HCT116 (cell line): ENCODE measurements at regions not wholly inside any gene's neighbourhood (a gene's known extent, or its start where the extent isn't known, plus 50 kb on each side); places are given as distances from the start of the nearest gene placed in this dataset.

Source experiments
- ATAC-seq: fragments of 200-7000 bp; cut with Tn5 transposase; 2 replicates; pipeline ENCODE4 v1.9.1; 2020; ENCODE audit warnings: mild to moderate bottlenecking, moderate library complexity
- BruUV-seq: library from RNA; stranded (reverse); fragments of 400-500 nt; replicated peaks from 2 replicates; lab custom pipeline; 2021; lab: Mats Ljungman, UMichigan
- CTCF ChIA-PET: fragments of 300-600 bp; sonication (Branson Sonifier 250); formaldehyde crosslinking; loops from one replicate; lab custom pipeline; 2021; ENCODE audit warnings: antibody characterized with exemption; lab: Charles Lee
- POLR2A ChIA-PET: fragments of 300-600, 350-600 bp; sonication (Branson Sonifier 250); formaldehyde crosslinking; loops from one replicate; lab custom pipeline; 2021; ENCODE audit warnings: antibody characterized with exemption; lab: Charles Lee
- RAD21 ChIA-PET, 2 experiments: fragments of 300-600 bp; sonication (Branson Sonifier 250); formaldehyde crosslinking; loops; one replicate each; lab custom pipeline; 2023; ENCODE audit warnings: low total read pairs in 2 of 2; ENCODE audit not compliant: uncharacterized antibody in 2 of 2, unreplicated experiment in 2 of 2, low non-redundant PET in 1 of 2; lab: Charles Lee
- DNase-seq: peaks from one replicate; pipeline ENCODE4 v3.0.0-alpha.2; 2010; ENCODE audit warnings: low read depth, low spot score
- H2AFZ ChIP-seq: fragments of 200-600 bp; shearing (Covaris generic), sonication (generic); 2 replicates; pipeline ENCODE4 v1.6.1; 2017; ENCODE audit warnings: low read depth, mixed run types, mixed read lengths, antibody characterized with exemption, low read length; ENCODE audit not compliant: poor library complexity, severe bottlenecking
- H3K27ac ChIP-seq: 2 replicates; pipeline ENCODE4 v1.5.1; 2012; ENCODE audit warnings: low read depth, low read length
- H3K27me3 ChIP-seq: fragments of 200-600 bp; sonication (generic); 2 replicates; pipeline ENCODE4 v1.6.1; 2016; ENCODE audit warnings: mixed run types, low read length, mixed read lengths; ENCODE audit not compliant: insufficient read depth
- H3K36me3 ChIP-seq, 2 experiments: fragments of 200-500 bp in 1 of 2; fragments of 200-600 bp in 1 of 2; sonication (Bioruptor generic) in 1 of 2; sonication (generic) in 1 of 2; 2 replicates each; pipeline versions ENCODE4 v1.5.1 to v1.6.1; 2014 to 2016; ENCODE audit warnings: low read length in 2 of 2, inconsistent platforms in 1 of 2, mixed read lengths in 1 of 2, mixed run types in 1 of 2; ENCODE audit not compliant: insufficient read depth in 2 of 2, control insufficient read depth in 1 of 2
- H3K4me1 ChIP-seq, 2 experiments: fragments of 200-600 bp in 1 of 2; sonication (generic) in 1 of 2; 2 replicates each; pipeline versions ENCODE4 v1.5.1 to v1.6.1; 2012 to 2017; ENCODE audit warnings: low read length in 2 of 2, inconsistent platforms in 1 of 2, mild to moderate bottlenecking in 1 of 2, mixed read lengths in 1 of 2, mixed run types in 1 of 2, moderate library complexity in 1 of 2; ENCODE audit not compliant: insufficient read depth in 2 of 2, control insufficient read depth in 1 of 2
- H3K4me2 ChIP-seq: fragments of 200-600 bp; sonication (generic); 2 replicates; pipeline ENCODE4 v1.6.1; 2017; ENCODE audit warnings: mixed run types, low read length, mixed read lengths
- H3K4me3 ChIP-seq, 2 experiments: fragments of 200-600 bp in 1 of 2; sonication (generic) in 1 of 2; replicated peaks in 1 of 2; 2 replicates each; pipeline ENCODE4 v1.5.1; 2011 to 2016; ENCODE audit warnings: low read length in 2 of 2, control low read depth in 1 of 2, low read depth in 1 of 2, mild to moderate bottlenecking in 1 of 2, mixed read lengths in 1 of 2, mixed run types in 1 of 2
- H3K79me2 ChIP-seq: fragments of 200-600 bp; sonication (generic); 2 replicates; pipeline ENCODE4 v1.6.1; 2017; ENCODE audit warnings: mild to moderate bottlenecking, mixed run types, low read length, moderate library complexity, mixed read lengths; ENCODE audit not compliant: insufficient read depth
- H3K9ac ChIP-seq: fragments of 200-600 bp; sonication (generic); 2 replicates; pipeline ENCODE4 v1.6.1; 2016; ENCODE audit warnings: low read length, mixed read lengths
- H3K9me2 ChIP-seq: fragments of 200-600 bp; sonication (generic), shearing (Covaris generic); 2 replicates; pipeline ENCODE4 v1.6.1; 2017; ENCODE audit warnings: mixed run types, mild to moderate bottlenecking, moderate library complexity; ENCODE audit not compliant: insufficient read depth
- H3K9me3 ChIP-seq, 2 experiments: fragments of 200-500 bp in 1 of 2; fragments of 200-600 bp in 1 of 2; sonication (Bioruptor generic) in 1 of 2; sonication (generic) in 1 of 2; 2 replicates each; pipeline ENCODE4 v1.6.1; 2014 to 2017; ENCODE audit warnings: low read length in 2 of 2, mixed read lengths in 2 of 2, inconsistent platforms in 1 of 2, low read depth in 1 of 2, mild to moderate bottlenecking in 1 of 2, mixed run types in 1 of 2, moderate library complexity in 1 of 2; ENCODE audit not compliant: control insufficient read depth in 1 of 2, insufficient read depth in 1 of 2
- H4K20me1 ChIP-seq: fragments of 200-600 bp; sonication (generic), shearing (Covaris generic); 2 replicates; pipeline ENCODE4 v1.6.1; 2017; ENCODE audit warnings: mixed run types, mild to moderate bottlenecking, moderate library complexity; ENCODE audit not compliant: insufficient read depth
- CEBPB ChIP-seq: IDR thresholded peaks from 2 replicates; pipeline ENCODE4 v1.6.1; 2012; ENCODE audit warnings: low read depth
- CTCF ChIP-seq, 3 experiments: fragments of 200-600 bp in 1 of 3; sonication (generic) in 1 of 3; IDR thresholded peaks in 2 of 3; conservative IDR thresholded peaks in 1 of 3; 2 replicates each; pipeline ENCODE4 v1.5.1; 2012 to 2017; ENCODE audit warnings: low read depth in 2 of 3, low read length in 2 of 3, antibody characterized with exemption in 1 of 3, borderline replicate concordance in 1 of 3, control low read depth in 1 of 3, mild to moderate bottlenecking in 1 of 3, mixed read lengths in 1 of 3, mixed run types in 1 of 3, moderate library complexity in 1 of 3; ENCODE audit not compliant: insufficient read depth in 1 of 3
- EGR1 ChIP-seq: IDR thresholded peaks from 2 replicates; pipeline ENCODE4 v1.6.1; 2012; ENCODE audit warnings: low read depth
- ELF1 ChIP-seq: IDR thresholded peaks from 2 replicates; pipeline ENCODE4 v1.6.1; 2012; ENCODE audit warnings: low read depth, borderline replicate concordance
- FOSL1 ChIP-seq: IDR thresholded peaks from 2 replicates; pipeline ENCODE4 v1.6.1; 2012; ENCODE audit warnings: low read depth
- JUND ChIP-seq: IDR thresholded peaks from 2 replicates; pipeline ENCODE4 v1.6.1; 2012
- POLR2AphosphoS5 ChIP-seq: IDR thresholded peaks from 2 replicates; pipeline ENCODE4 v1.6.1; 2011; ENCODE audit warnings: mild to moderate bottlenecking, low read depth, low read length, moderate library complexity
- RAD21 ChIP-seq: IDR thresholded peaks from 2 replicates; pipeline ENCODE4 v1.6.1; 2012; ENCODE audit warnings: low read depth, mild to moderate bottlenecking
- SIN3A ChIP-seq: IDR thresholded peaks from 2 replicates; pipeline ENCODE4 v1.6.1; 2012; ENCODE audit warnings: low read depth
- TCF7L2 ChIP-seq: IDR thresholded peaks from 2 replicates; pipeline ENCODE4 v1.7.0; 2011; ENCODE audit warnings: borderline replicate concordance, inconsistent platforms; ENCODE audit not compliant: insufficient read depth, insufficient read length; ENCODE audit errors: extremely low read depth
- YY1 ChIP-seq: IDR thresholded peaks from 2 replicates; pipeline ENCODE4 v1.6.1; 2011; ENCODE audit warnings: low read length, low read depth, moderate library complexity, mild to moderate bottlenecking; ENCODE audit not compliant: insufficient replicate concordance; ENCODE audit errors: extremely low read depth
- ZBTB33 ChIP-seq: IDR thresholded peaks from 2 replicates; pipeline ENCODE4 v1.6.1; 2011; ENCODE audit warnings: mild to moderate bottlenecking, low read length, moderate library complexity; ENCODE audit not compliant: insufficient replicate concordance; ENCODE audit errors: extremely low read depth
- ZFX ChIP-seq: fragments of 450-650 bp; IDR thresholded peaks from 2 replicates; pipeline ENCODE4 v1.6.1; 2017
- intact Hi-C: fragments of 100-400 bp; cut with micrococcal nuclease; formaldehyde crosslinking; loops from 2 replicates; pipeline ENCODE4 v1.10.0; 2022

GRCh38 chr18:34598120-34598635, 111.9 kb upstream of the DTNA start:
- CTCF ChIA-PET, result interaction anchor here (1.2 kb wide), 1 partner anchor 190 kb away, joined by 3 read pairs; no protein-coding TSS in a partner anchor

More at GRCh38 chr18:34598120-34598635, 111.9 kb upstream of the DTNA start:
- ATAC-seq (no peak), DNase-seq (no peak)
- H3K27me3 ChIP-seq, result 0 out of 2 replicates have a peak, but pooled peaks cover 3% of the 10 kb centered on the region
- BruUV-seq, result no TSS peak
- RAD21 ChIA-PET, result interaction anchor here in 1 of 2 experiments (0.6 kb wide), 1 partner anchor 223 kb away, joined by 3 read pairs; no protein-coding TSS in a partner anchor
- POLR2A ChIA-PET, result no interaction called here
- no peak for TF ChIP-seq SIN3A
- no peak for TF ChIP-seq RAD21
- no peak for TF ChIP-seq POLR2AphosphoS5
- TF ChIP-seq ZBTB33, result no peak
- no peak for TF ChIP-seq ELF1
- no peak for TF ChIP-seq FOSL1
- no peak for TF ChIP-seq CTCF (IDR thresholded peaks at IDR 0.05 in 2 of 3, conservative IDR thresholded peaks at IDR 0.05 in 1 of 3; ENCODE audit: borderline replicate concordance in 1 of 3, insufficient read depth in 1 of 3, low read depth in 2 of 3, low read length in 2 of 3)
- TF ChIP-seq ZFX, result no peak
- no peak for TF ChIP-seq CEBPB
- no peak for TF ChIP-seq YY1
- no peak for TF ChIP-seq EGR1
- TF ChIP-seq JUND, result no peak
- no peak for TF ChIP-seq TCF7L2
- H3K9ac ChIP-seq, result no peak overlapping the region
- no peaks in the 10 kb centered on the region for H3K36me3 ChIP-seq
- H3K27ac ChIP-seq, result no peak overlapping the region
- H2AFZ ChIP-seq, result no peak overlapping the region
- intact Hi-C loops, result no loop called here
- H3K4me1 ChIP-seq, result no peaks in the 10 kb centered on the region
- H3K4me2 ChIP-seq, result no peak overlapping the region
- no peak overlapping the region for H3K4me3 ChIP-seq
- H3K79me2 ChIP-seq, result no peaks in the 10 kb centered on the region
- H3K9me2 ChIP-seq, result no peaks in the 10 kb centered on the region
- no peaks in the 10 kb centered on the region for H3K9me3 ChIP-seq
- H4K20me1 ChIP-seq, result no peaks in the 10 kb centered on the region
